DMS79 treated with DMSO at 0.1 percent for 48 hours (cell line): ENCODE measurements at regions not wholly inside any gene's neighbourhood (a gene's known extent, or its start where the extent isn't known, plus 50 kb on each side); places are given as distances from the start of the nearest gene placed in this dataset.
"Not testable (repeated sequence)": the region's sequence is repeated elsewhere in the genome, so short reads cannot be mapped to it uniquely, and the experiment has no call there.

Experiments used
- DNase-seq: peaks from one replicate; lab custom pipeline; 2025; lab: John Stamatoyannopoulos, UW

DNA sequence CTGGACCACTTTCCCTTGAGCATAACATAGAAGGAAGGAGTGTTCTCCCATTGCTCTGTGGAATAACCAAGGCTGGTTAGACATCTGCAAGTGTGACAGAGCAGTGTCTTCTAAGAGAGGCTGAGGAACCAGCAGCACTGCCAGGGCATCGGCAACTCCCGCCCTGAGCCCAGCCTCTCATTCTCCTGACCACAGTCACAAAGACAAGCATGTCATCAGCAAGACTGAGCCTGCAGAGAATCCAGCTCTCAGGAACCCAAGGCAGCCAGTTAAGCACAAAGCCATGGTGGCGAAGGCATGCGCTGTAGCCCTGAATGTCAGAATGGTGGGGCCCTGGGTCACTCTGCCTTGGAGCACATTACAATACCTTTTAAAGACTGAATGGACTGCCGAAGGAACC lies 253.9 kb downstream of the AGTPBP1 start:
- no peak for DNase-seq

DNA sequence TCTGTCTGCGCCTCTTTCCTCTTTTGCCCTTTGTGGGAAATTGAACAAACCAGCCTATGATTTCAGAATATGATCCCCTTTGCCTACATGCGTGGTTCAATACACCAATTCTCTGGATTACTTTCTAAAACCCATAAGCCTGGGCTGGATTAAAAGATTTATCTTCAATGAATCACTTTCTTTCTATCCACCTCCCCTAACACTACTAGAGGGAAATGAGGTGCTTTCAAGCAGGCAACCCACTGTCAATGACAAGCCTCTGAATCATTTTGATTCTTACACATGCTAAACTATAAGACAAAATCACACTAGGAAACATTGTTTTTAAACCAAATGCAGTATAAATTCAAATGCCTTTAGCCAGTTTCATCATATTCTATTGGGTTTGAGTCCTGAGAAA lies 257.5 kb downstream of the AGTPBP1 start:
- no peak for DNase-seq

DNA sequence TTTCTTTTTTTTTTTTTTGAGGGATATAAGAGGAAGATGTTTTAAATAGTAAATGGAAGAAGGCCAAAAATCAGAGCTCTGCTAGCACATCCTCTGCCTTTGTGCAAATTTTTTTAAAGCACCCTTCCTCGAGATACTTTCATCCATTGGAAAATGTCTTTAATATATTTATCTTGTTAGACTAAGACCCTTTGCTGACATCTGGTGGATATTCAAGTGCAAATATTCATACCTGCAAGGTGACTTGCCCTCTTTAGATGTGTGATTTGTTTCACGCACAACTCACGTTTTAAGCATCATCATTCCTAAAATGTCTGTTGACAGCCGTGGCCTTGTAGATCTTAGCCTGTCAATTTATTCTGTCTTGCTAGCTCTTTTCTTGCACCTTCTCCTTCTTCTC lies 258.5 kb downstream of the AGTPBP1 start:
- no peak for DNase-seq

DNA sequence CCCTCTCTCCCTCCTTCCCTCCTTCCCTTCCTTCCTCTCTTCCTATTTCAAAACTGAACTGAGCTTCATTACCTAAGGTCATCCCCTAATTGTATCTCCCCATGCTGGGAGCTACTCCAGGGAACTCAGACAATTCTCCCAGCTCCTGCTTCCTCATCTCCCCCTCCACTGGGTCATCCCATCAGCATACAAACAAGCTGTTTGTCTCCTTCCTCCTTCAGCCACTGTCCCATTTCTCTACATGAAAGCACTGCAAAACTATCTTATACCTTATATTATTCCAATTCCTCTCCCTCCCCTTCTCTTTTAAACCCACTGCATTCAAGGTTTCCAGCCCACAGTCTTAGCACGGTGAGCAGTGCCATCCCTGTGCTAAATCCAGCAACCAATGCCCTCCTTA lies 262.4 kb downstream of the AGTPBP1 start:
- DNase-seq = no peak

DNA sequence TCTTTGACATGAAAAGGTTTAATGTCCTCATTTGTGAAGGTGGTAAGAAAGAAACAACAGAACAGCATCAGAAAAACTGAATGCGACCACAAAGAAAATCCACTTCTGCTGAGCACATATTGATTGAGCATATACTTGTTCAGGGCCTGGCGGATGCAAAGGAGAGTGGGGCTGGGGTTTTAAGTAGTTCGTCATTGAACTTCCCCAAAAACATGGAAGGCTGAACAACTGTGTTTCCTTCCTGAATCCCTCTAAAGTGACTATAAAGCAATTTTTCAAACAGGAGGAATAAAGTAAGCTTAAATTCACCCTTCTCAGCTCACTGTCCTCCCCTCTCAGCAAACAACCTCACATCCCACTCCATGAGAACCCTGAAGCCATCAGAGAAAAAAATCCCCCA lies 262.9 kb downstream of the AGTPBP1 start:
- no peak for DNase-seq

DNA sequence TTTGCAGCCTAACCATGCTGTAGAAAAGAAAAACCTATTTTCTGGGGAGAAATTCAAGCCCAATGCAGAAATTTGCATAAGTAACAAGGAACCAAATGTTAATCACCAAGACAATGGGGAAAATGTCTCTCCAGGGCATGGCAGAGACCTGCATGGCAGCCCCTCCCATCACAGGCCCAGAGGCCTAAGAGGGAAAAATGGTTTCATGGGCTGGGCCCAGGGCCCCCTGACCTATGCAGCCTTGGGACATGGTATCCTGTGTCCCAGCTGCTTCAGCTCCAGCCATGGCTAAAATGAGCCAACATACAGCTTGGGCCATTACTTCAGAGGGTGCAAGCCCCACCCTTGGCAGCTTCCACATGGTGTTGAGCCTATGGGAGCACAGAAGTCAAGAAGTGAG lies 266.9 kb downstream of the AGTPBP1 start:
- DNase-seq = not testable (repeated sequence)

DNA sequence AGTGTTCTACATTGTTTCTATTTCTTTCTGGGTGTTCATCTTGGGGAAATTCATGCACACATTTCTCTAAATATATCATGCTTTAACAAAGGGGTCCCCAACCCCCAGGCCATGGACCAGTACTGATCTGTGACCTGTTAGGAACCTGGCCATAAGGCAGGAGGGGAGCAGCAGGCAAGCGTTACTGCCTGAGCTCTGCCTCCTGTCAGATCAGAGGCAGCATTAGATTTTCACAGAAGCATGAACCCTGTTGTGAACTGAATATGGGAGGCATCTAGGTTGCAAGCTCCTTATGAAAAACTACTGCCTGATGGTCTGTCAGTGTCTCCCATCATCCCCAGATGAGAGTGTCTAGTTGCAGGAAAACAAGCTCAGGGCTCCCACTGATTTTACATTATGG lies 270.0 kb downstream of the AGTPBP1 start:
- DNase-seq = no peak

DNA sequence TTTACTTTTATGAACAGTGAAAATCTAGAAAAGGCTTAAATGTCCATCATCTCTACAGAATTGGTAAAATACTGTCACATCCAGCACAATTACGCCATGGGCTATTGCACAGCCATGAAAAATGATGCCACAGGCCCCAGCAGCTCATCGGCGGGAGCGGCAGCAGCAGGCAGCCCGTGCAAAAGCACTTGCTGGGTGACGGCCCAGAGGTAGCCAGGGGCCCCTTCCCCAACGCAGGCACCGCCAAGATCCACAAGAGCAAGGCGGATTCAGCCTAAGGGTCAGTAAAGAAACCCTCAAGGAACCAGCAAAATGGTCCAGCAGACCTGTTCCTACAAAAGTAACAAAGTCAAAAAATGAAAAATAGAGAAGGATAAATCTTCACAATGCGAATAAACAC lies 272.7 kb downstream of the AGTPBP1 start:
- DNase-seq = no peak

DNA sequence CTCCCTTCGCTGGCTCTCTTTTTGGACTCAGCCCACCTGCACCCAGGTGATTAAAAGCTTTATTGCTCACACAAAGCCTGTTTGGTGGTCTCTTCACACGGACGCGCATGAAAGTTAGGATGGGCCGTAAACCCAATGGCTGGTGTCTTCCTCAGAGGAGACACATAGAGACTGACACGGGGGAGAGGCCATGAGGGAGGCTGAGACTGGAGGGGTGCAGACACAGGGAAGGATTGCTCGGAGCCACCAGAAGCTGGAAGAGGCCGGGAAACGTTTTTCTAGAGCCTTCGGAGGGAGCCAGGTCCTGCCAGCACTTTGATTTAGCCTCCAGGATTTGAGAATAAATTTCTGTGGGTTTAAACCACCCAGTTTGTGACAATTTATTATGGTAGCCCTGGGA lies 274.9 kb downstream of the AGTPBP1 start:
- DNase-seq = no peak

DNA sequence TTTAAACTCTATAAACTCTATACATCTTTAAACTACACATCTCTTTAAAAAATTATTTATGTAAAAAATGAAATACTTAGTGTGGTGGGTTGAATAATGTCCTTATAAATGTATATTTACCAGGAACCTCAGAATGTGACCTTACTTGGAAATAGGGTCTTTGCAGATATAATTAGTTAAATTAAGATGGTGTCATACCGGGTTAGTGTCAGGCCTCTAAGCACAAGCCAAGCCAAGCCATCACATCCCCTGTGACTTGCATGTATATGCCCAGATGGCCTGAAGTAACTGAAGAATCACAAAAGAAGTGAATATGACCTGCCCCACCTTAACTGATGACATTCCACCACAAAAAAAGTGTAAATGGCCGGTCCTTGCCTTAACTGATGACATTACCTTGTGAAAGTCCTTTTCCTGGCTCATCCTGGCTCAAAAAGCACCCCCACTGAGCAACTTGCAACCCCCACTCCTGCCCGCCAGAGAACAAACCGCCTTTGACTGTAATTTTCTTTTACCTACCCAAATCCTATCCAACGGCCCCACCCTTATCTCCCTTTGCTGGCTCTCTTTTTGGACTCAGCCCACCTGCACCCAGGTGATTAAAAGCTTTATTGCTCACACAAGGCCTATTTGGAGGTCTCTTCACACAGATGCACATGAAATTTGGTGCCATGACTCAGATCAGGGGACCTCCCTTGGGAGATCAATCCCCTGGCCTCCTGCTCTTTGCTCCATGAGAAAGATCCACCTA lies 283.5 kb downstream of the AGTPBP1 start:
- not testable (repeated sequence) for DNase-seq

DNA sequence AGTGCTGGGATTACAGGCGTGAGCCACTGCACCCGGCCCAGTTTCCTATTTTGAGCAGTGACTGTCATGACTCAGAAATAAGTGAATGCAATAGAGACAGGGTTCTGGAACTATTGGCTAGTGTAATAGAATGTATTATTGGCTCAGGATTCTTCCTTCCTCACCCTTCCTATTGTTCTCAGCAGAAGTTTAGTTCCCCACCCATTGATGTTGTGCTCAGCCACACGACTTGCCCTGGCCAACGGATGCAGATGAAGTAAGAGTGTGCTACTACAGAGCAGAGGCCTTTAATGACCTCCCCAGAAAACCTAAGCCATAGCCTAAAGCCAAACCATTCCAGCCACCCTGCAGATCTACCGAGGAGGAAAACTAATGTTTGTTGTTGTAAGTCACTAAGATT lies 287.9 kb downstream of the AGTPBP1 start:
- no peak for DNase-seq

DNA sequence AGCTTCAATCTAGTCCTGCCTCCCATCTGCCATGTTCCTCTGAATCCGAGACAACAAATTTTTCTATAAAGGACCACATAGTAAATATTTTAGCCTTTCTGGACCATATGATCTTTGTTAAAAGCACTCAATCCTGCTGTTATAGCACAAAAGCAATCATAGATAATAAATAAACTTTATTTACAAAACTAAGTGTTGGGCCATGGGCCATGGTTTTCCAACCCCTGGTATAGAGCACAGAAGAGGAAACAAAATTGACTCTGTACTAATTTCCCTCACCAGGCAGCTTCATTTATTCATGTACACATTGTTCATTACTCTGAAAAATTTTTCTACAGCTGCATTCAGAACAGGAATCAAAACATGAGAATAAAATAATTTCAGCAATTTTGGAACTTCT lies 288.9 kb downstream of the AGTPBP1 start:
- DNase-seq = no peak

DNA sequence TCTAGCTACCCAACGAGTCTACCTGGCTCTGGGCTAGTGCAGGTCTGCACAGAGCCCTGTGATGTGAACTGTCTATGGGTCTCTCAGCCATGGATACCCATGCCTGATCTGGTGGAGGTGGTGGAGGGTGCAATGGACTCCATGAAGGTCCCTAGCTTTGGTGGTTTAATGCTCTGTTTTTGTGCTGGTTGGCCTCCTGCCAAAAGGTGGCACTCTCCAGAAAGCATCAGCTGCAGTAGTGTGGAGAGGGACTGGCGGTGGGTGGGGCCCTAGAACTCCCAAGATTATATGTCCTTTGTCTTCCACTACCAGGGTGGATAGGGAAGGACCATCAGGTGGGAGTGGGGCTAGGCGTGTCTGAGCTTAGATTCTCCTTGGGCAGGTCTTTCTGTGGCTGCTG lies 290.1 kb downstream of the AGTPBP1 start:
- DNase-seq = no peak

DNA sequence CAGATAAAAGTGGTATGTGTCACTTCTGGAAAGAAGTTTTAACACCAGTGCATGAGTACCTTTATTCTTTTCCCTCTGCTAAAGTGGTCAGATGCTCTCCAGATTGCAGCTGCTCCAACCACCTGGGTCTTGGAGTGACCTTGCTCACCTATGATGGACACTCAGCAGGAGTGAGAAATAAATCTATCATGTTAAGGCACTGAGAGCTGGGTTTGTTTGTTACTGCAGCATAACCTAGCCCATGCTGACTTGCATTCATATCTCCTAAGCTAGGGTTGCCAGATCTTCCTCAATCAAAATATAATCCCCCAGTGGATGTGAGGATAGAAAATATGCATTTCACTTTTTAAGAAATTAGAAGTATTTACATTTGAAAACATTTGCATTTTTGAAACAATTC lies 295.9 kb downstream of the AGTPBP1 start:
- no peak for DNase-seq

DNA sequence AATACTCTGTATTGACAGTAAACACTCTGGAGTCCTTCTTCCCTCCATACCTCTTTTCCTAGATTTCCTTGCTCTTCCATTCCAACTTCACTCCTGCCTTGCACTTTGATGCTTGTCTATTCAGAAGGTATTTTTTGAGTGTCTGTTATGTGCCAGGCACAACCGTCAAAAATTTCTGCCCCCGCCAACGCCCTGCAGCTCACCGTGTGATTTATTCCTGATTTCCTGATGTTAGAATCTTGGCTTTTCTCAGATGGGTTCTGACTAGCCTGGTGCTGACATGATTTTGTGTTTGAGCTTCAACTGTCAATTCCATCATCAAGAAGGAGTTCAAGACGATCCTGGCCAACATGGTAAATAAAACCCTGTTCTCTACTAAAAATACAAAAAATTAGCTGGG lies 297.5 kb downstream of the AGTPBP1 start:
- no peak for DNase-seq

DNA sequence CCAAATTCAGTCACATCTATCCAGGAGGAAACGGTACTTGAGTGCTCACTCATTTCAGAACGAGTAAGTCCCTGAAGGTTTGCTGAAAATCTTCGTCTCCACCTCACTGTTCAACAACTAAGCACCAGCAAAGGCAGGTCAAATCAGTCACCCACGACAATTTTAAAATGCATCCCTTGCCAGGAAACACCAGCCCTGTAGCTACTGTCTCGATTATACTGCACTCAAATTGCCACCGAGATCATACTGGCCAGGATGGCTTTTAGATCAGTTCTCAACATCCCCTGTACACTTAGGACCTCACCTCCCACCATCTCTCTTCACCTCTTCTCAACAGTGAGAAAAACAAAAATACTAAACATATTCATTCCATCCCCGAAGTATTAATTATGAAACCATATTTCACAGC lies 298.6 kb downstream of the AGTPBP1 start:
- no peak for DNase-seq

DNA sequence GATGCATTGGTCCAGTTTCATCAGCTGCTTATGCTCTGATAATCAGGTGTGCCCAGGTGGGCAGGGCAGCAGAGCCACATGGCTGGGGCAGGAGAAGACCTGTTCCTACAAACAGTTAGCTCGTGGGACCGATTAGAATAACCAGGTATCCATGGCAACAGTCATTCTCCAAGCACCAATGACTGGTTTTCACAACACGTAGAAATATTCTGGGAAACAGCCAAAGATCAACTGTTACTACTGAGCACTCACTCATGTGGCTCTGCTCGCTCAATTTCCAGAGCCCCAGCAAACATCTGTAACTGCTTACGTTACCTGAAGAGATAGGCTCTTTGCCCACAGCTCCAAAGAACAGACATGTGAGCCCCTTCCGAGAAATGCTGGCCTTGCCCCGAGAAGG lies 302.0 kb downstream of the AGTPBP1 start:
- DNase-seq = no peak

DNA sequence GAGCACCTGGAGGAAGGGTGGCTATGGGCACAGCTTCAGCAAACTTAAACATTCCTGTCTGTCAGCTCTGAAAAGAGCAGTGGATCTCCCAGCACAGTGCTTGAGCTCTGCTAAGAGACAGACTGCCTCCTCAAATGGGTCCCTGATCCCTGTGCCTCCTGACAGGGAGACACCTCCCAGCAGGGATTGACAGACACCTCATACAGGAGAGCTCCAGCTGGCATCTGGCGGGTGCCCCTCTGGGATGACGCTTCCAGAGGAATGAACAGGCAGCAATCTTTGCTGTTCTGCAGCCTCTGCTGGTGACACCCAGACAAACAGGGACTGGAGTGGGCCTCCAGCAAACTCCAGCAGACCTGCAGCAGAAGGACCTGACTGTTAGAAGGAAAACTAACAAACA lies 307.8 kb downstream of the AGTPBP1 start:
- not testable (repeated sequence) for DNase-seq

DNA sequence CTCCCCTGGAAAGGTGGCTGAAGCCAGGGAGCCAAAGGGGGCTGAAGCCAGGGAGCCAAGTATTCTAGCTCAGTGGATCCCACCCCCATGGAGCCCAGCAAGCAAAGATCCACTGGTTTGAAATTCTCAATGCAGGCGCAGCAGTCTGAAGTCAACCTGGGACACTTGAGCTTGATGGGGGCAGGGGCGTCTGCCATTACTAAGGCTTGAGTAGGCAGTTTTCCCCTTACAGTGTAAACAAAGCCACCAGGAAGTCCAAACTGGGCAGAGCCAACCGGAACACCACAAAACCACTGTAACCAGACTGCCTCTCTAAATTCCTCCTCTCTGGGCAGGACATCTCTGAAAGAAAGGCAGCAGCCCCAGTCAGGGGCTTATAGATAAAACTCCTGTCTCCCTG lies 308.2 kb downstream of the AGTPBP1 start:
- DNase-seq = not testable (repeated sequence)

DNA sequence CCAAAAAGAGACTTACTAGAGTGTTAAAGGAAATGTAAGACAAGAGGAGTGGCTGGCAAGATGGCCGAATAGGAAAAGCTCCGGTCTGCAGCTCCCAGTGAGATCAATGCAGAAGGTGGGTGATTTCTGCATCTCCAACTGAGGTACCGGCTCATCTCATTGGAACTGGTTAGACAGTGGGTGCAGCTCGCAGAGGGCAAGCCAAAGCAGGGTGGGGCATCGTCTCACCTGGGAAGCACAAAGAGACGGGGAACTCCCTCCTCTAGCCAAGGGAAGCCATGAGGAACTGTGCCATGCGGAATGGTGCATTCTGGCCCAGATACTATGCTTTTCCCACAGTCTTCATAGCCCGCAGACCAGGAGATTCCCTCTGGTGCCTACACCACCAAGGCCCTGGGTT lies 308.7 kb downstream of the AGTPBP1 start:
- DNase-seq = no peak

DNA sequence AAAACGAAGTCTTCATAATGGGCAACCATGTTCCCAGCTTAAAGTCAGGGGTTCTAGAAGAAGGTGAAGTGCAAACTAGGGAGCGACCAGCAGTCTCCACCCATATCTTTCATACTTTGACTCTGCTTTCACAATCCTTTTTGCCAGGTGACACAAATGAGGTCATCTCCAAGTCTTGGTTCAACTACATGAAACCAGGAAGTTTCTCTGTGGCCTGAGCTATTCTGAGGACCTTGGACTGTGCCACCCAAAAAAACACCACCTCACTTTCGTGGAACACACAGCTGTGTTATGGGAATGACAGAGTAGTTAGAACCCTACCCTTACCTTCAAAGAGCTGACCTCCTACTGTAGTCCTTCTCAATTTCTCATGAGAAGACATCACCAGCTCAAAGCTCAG lies 309.2 kb downstream of the AGTPBP1 start:
- no peak for DNase-seq

DNA sequence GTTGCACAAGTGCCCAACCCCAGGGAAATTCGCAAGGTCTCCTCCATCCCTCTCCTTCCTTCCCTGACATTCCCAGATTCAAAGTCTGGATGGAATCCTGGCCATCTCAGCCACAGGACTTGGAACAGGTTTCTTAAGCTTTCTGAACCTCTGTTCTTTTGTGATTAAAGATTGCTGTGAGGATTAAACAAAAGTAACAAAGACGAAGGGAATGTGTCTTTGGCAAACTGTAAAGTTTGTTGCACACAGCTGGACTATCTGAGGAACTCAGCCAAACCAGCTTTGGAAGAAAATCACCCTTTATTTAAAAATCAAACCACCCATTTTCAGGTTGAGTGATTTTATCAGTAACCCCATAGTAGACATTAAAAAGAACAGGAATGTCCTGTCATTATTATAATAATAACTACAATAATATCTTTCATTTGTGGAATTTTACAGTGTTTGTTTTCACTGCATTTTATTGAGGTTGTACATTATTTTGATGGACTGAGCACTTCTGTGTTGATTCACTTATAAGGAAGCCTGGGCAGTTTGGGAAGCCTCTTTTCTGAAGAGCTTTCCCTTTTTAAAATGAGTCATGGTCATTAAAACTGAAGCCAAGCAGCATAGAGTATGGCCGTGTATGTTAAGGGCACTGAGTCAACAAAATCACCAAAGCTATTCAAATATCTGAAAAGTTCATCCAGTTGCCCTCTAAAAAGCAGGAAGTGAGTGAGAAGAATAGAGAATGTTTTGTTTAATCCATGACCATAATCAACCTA lies 310.2 kb downstream of the AGTPBP1 start:
- DNase-seq = peak; percentile 2

DNA sequence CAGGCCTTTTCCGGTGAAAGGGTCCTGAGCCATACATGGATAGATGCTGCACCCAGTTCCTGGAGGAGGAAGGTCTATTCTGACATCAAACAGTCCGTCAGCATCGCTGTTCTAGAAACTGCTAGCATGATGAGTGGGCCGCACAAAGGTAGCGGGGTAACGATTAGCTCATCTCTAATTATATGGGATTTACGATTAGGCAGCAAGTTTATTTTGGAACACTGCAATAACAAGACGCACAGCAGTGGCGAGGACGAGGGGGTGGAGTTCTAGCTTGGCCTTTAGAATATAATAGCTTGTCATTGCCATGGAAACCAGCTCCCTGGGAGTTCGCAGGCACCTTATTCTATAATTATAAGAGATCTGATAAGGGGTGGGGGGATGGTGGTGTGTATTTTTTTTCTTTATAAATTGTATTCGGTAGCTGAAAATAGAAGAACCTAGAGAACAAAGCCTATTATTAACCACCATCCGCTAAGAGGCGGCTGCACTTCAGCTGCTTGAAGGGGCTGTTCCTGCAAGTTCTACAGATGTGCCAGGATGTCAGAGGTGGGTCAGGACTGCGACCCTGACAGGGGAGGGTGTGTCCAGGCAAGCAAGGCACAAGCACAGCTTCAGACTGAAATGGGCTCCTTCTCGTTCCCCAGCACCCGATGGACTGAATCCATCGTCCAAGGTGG lies 311.0 kb downstream of the AGTPBP1 start:
- DNase-seq = peak; percentile 13
